ENCODE measurements at regions not wholly inside any gene's neighbourhood (a gene's known extent, or its start where the extent isn't known, plus 50 kb on each side); places are given as distances from the start of the nearest gene placed in this dataset.

DNA sequence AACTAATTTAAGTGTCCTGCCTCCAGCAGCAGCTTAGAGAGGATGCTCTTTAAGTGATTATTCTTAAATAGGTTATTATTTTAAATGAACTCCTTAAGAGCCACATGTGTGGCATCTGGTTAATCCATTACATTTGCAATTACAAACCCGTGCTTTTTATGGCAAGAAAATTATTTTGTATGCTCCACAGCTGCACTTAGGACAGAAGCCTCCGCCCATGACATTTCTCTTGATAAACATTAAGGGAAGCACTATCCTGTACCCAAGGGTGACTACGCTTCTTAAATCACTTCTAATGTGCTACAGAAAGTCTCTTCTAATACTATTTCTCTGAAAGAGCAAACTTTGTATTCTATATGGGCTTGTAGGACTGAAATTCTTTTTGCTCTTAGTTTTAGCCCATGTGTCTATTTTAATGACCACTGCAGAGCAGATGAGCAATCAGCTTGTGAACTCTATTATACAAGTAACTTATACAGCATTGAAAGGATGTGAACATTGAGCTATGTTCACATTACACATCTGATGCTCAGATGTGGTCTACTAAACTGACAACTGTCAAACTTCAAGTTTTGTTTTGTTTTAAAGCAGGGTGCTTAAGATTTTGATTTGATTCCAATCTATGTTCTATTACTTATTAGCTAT, 223.4 kb downstream of the COX7C start:
- ATAC-seq (no peak), DNase-seq (no peak)
- TF ChIP-seq, protein P1, sequence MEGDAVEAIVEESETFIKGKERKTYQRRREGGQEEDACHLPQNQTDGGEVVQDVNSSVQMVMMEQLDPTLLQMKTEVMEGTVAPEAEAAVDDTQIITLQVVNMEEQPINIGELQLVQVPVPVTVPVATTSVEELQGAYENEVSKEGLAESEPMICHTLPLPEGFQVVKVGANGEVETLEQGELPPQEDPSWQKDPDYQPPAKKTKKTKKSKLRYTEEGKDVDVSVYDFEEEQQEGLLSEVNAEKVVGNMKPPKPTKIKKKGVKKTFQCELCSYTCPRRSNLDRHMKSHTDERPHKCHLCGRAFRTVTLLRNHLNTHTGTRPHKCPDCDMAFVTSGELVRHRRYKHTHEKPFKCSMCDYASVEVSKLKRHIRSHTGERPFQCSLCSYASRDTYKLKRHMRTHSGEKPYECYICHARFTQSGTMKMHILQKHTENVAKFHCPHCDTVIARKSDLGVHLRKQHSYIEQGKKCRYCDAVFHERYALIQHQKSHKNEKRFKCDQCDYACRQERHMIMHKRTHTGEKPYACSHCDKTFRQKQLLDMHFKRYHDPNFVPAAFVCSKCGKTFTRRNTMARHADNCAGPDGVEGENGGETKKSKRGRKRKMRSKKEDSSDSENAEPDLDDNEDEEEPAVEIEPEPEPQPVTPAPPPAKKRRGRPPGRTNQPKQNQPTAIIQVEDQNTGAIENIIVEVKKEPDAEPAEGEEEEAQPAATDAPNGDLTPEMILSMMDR (IDR thresholded peaks at IDR 0.05), result no peak
- Mint-ChIP-seq H3K4me1 (ENCODE audit: low read depth) (no peaks in the 10 kb centered on the region), H3K4me3 (no peak overlapping the region), H3K27me3 (peaks cover 2% of the 10 kb centered on the region), H3K36me3 (ENCODE audit: low read depth) (no peaks in the 10 kb centered on the region), H3K27ac (no peak overlapping the region), H3K9me3 (no peaks in the 10 kb centered on the region)
- ChIA-PET CTCF (no interaction called here), POLR2A (no interaction called here)
- intact Hi-C loops (cut with micrococcal nuclease), result no loop called here

DNA sequence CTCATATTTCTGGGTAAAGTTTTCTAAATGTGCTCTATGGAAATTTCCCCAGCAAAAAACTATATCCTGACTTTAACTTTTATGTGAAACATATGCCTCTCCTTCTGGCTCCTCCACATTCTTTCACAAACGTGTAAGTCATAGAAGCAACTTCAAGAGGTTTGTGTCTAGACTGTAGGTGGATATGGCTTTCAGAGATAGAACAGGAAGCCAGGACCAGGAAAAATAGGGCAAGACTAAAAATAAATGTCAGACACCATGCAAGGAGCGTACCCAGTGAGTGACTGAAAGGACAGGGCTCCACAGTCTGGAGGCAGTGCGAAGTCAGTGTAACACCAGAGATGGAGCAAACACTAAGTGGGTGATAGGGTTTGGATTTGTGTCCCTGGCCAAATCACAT, 240.7 kb downstream of the COX7C start:
- Mint-ChIP-seq H3K27ac (no peak overlapping the region), H3K9me3 (no peaks in the 10 kb centered on the region), H3K4me1 (ENCODE audit: low read depth) (no peaks in the 10 kb centered on the region), H3K4me3 (no peak overlapping the region), H3K36me3 (ENCODE audit: low read depth) (no peaks in the 10 kb centered on the region), H3K27me3 (peaks cover 4% of the 10 kb centered on the region)
- CTCF ChIA-PET, result no interaction called here
- TF ChIP-seq, protein P1 (IDR thresholded peaks at IDR 0.05), result no peak
- DNase-seq (no peak), ATAC-seq (no peak)
- intact Hi-C loops (cut with micrococcal nuclease), result no loop called here
- POLR2A ChIA-PET, result interaction anchor here (1.1 kb wide), 1 partner anchor 150 kb away, joined by 3 read pairs; no protein-coding TSS in a partner anchor

DNA sequence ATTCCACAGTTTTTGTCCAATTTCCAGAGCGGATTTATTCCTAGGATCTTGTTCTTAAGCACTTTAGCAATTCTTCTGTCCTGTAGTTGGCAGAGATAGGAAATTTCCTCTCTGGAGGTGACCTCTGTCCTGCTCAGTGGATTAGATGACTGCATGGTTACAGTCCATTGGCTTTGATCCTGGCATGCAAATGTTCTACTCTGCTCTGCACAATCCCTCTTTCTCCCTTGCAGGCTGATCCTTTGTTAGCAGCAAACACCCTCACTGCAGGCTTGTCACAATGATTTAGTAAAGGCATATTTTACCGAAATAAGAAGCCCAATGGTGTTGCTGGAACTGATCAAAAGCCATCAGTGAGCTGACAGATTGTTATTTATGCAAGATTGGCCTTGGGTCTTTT, 243.8 kb downstream of the COX7C start:
- ATAC-seq, result no peak
- no peak for DNase-seq
- ChIA-PET POLR2A (no interaction called here), CTCF (no interaction called here)
- Mint-ChIP-seq H3K36me3 (ENCODE audit: low read depth) (no peaks in the 10 kb centered on the region), H3K4me1 (ENCODE audit: low read depth) (no peaks in the 10 kb centered on the region), H3K27me3 (peaks cover 6% of the 10 kb centered on the region), H3K27ac (no peak overlapping the region), H3K4me3 (no peak overlapping the region), H3K9me3 (no peaks in the 10 kb centered on the region)
- TF ChIP-seq, protein P1 (IDR thresholded peaks at IDR 0.05), result no peak
- intact Hi-C loops (cut with micrococcal nuclease), result no loop called here

DNA sequence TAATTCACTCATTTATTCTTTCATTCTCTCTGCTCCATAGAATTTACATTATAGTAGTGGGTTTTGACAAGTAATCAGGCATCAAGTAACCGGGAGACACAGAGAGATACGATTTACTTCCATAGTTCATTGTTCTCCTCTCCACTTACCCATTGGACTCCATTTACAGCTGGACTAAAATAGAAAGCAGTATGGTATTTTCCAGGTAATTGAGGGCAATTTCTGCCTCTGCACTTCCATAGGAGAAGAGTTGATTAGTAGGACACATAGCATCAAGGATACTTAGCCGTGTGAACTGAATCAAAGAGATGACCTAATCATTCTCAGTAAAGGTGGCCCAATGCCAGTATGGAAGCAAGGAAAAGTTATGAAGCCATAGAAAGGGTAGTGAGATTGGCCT, 244.4 kb downstream of the COX7C start:
- intact Hi-C loops (cut with micrococcal nuclease), result no loop called here
- ChIA-PET POLR2A (no interaction called here), CTCF (no interaction called here)
- H3K4me3 Mint-ChIP-seq, result no peak overlapping the region
- ATAC-seq (no peak), DNase-seq (no peak)
- no peaks in the 10 kb centered on the region for H3K9me3 Mint-ChIP-seq
- TF ChIP-seq, protein P1 (IDR thresholded peaks at IDR 0.05), result no peak
- H3K27me3 Mint-ChIP-seq, result peaks cover 6% of the 10 kb centered on the region
- H3K4me1 Mint-ChIP-seq (ENCODE audit: low read depth), result no peaks in the 10 kb centered on the region
- no peak overlapping the region for H3K27ac Mint-ChIP-seq
- H3K36me3 Mint-ChIP-seq (ENCODE audit: low read depth), result no peaks in the 10 kb centered on the region

DNA sequence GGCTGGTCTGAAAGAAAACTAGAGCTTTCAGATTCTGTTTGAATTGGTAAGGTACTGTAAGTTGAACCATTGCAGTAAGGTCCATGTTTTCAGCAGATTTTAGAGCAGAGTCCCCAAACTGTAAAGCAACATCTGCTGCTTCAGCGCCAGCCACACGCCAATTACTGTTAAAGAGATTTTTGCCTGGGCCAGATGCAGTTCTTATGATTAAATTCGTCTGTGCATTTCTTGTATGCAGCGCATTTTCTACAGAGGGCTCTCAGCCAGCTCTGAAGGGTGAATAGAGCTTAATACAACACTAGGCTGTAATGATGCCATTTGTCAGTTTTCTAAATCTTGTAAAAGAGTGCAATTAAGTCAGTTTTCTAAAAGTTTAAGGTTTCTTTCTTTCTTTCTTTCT, 246.3 kb downstream of the COX7C start:
- no peaks in the 10 kb centered on the region for H3K36me3 Mint-ChIP-seq (ENCODE audit: low read depth)
- no peak overlapping the region for H3K4me3 Mint-ChIP-seq
- H3K9me3 Mint-ChIP-seq, result no peaks in the 10 kb centered on the region
- DNase-seq (no peak), ATAC-seq (no peak)
- intact Hi-C loops (cut with micrococcal nuclease), result no loop called here
- TF ChIP-seq, protein P1 (IDR thresholded peaks at IDR 0.05), result no peak
- H3K27ac Mint-ChIP-seq, result no peak overlapping the region
- ChIA-PET POLR2A (no interaction called here), CTCF (no interaction called here)
- peaks cover 4% of the 10 kb centered on the region for H3K27me3 Mint-ChIP-seq
- no peaks in the 10 kb centered on the region for H3K4me1 Mint-ChIP-seq (ENCODE audit: low read depth)
